Upper lobe of left lung (tissue), 4 donors: ENCODE measurements at regions not wholly inside any gene's neighbourhood (a gene's known extent, or its start where the extent isn't known, plus 50 kb on each side); places are given as distances from the start of the nearest gene placed in this dataset.

Experiments used
- CTCF ChIP-seq, 6 experiments: fragments of 450-650 bp in 4 of 6; fragments of 200-600 bp in 2 of 6; sonication (generic) in 2 of 6; IDR thresholded peaks; one replicate each; pipeline ENCODE4 v1.5.1; 2016 to 2019; ENCODE audit warnings: antibody characterized with exemption in 6 of 6
- POLR2A ChIP-seq, 4 donors: fragments of 450-650 bp; IDR thresholded peaks; one replicate each; pipeline ENCODE4 v1.5.1; 2016 to 2017; ENCODE audit warnings: antibody characterized with exemption in 4 of 4, mild to moderate bottlenecking in 2 of 4

- TF ChIP-seq CTCF (IDR thresholded peaks at IDR 0.05) (no peak), POLR2A (IDR thresholded peaks at IDR 0.05) (no peak)
Measured at GRCh38 chr20:20956513-20956931, 149.6 kb downstream of the LINC00237 start.
